ENCODE measurements at regions not wholly inside any gene's neighbourhood (a gene's known extent, or its start where the extent isn't known, plus 50 kb on each side); places are given as distances from the start of the nearest gene placed in this dataset.

DNA sequence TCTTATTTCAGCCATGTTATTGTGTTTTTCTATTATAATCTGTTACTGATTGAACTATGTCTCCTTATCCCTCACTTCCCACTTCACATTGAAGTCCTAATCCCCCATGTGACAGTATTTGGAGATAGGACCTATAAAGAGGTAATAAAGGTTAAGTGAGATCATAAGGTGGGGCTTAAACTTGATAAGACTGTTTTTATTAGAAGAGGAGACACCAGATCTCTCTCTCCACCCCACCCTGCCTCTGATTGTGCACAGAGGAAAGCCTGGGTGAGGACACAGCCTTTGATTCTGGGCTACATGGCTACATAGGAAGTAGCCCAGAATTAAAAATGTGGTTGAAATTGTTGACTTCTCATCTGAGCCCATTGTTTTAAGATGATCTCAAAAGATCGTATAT is 414.7 kb downstream of the SLC16A7 start:
- TF ChIP-seq, protein P1, sequence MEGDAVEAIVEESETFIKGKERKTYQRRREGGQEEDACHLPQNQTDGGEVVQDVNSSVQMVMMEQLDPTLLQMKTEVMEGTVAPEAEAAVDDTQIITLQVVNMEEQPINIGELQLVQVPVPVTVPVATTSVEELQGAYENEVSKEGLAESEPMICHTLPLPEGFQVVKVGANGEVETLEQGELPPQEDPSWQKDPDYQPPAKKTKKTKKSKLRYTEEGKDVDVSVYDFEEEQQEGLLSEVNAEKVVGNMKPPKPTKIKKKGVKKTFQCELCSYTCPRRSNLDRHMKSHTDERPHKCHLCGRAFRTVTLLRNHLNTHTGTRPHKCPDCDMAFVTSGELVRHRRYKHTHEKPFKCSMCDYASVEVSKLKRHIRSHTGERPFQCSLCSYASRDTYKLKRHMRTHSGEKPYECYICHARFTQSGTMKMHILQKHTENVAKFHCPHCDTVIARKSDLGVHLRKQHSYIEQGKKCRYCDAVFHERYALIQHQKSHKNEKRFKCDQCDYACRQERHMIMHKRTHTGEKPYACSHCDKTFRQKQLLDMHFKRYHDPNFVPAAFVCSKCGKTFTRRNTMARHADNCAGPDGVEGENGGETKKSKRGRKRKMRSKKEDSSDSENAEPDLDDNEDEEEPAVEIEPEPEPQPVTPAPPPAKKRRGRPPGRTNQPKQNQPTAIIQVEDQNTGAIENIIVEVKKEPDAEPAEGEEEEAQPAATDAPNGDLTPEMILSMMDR (conservative IDR thresholded peaks at IDR 0.05) = no peak
- no peak for TF ChIP-seq ZFX (IDR thresholded peaks at IDR 0.05)
